ENCODE measurements at regions not wholly inside any gene's neighbourhood (a gene's known extent, or its start where the extent isn't known, plus 50 kb on each side); places are given as distances from the start of the nearest gene placed in this dataset.

GRCh38 chr16:35221482-35222185 is 1762.2 kb downstream of the TP53TG3F start:
- Histone ChIP-seq H3K4me2 (ENCODE audit: low read length) (no peak overlapping the region), H3K79me2 (ENCODE audit: insufficient read depth, low read length) (no peaks in the 10 kb centered on the region), H3F3A (ENCODE audit: insufficient read depth, low read length) (no peaks in the 10 kb centered on the region), H3K27ac (ENCODE audit: low read depth, low read length, poor library complexity, severe bottlenecking) (no peak overlapping the region), H3K4me1 (ENCODE audit: insufficient read depth, low read length, severe bottlenecking) (no peaks in the 10 kb centered on the region), H3K27me3 (ENCODE audit: insufficient read depth, low read length) (no peaks in the 10 kb centered on the region), H3K9me3 (ENCODE audit: low read length) (no peaks in the 10 kb centered on the region), H2AFZ (ENCODE audit: low read length) (no peak overlapping the region), H3K36me3 (ENCODE audit: insufficient read depth, low read length) (no peaks in the 10 kb centered on the region), H3K9ac (ENCODE audit: low read length) (no peak overlapping the region), H4K20me1 (ENCODE audit: insufficient read depth, low read length) (no peaks in the 10 kb centered on the region), H3K4me3 (ENCODE audit: low read depth, low read length, poor library complexity, severe bottlenecking) (no peak overlapping the region), H3K9me2 (ENCODE audit: low read depth, low read length) (no peaks in the 10 kb centered on the region)
- TF ChIP-seq CTCF (IDR thresholded peaks at IDR 0.05; ENCODE audit: low read length) (no peak), EZH2 (IDR thresholded peaks at IDR 0.05; ENCODE audit: borderline replicate concordance, low read length) (no peak)

GRCh38 chr16:35234679-35235078 is 1775.3 kb downstream of the TP53TG3F start:
- Histone ChIP-seq H2AFZ (ENCODE audit: low read length) (no peak overlapping the region), H3K9me3 (ENCODE audit: low read length) (no peaks in the 10 kb centered on the region), H3K4me3 (ENCODE audit: low read depth, low read length, poor library complexity, severe bottlenecking) (no peak overlapping the region), H3K79me2 (ENCODE audit: insufficient read depth, low read length) (no peaks in the 10 kb centered on the region), H3K9me2 (ENCODE audit: low read depth, low read length) (no peaks in the 10 kb centered on the region), H4K20me1 (ENCODE audit: insufficient read depth, low read length) (no peaks in the 10 kb centered on the region), H3K4me2 (ENCODE audit: low read length) (no peak overlapping the region), H3K27ac (ENCODE audit: low read depth, low read length, poor library complexity, severe bottlenecking) (no peak overlapping the region), H3F3A (ENCODE audit: insufficient read depth, low read length) (no peaks in the 10 kb centered on the region), H3K36me3 (ENCODE audit: insufficient read depth, low read length) (no peaks in the 10 kb centered on the region), H3K9ac (ENCODE audit: low read length) (no peak overlapping the region), H3K27me3 (ENCODE audit: insufficient read depth, low read length) (no peaks in the 10 kb centered on the region), H3K4me1 (ENCODE audit: insufficient read depth, low read length, severe bottlenecking) (no peaks in the 10 kb centered on the region)
- TF ChIP-seq CTCF (IDR thresholded peaks at IDR 0.05; ENCODE audit: low read length): no peak
- TF ChIP-seq EZH2 (IDR thresholded peaks at IDR 0.05; ENCODE audit: borderline replicate concordance, low read length): no peak

GRCh38 chr16:35239561-35239960 is 1780.1 kb downstream of the TP53TG3F start:
- Histone ChIP-seq H4K20me1 (ENCODE audit: insufficient read depth, low read length) (no peaks in the 10 kb centered on the region), H3K4me3 (ENCODE audit: low read depth, low read length, poor library complexity, severe bottlenecking) (no peak overlapping the region), H3K4me2 (ENCODE audit: low read length) (no peak overlapping the region), H3K9me3 (ENCODE audit: low read length) (no peaks in the 10 kb centered on the region), H3K36me3 (ENCODE audit: insufficient read depth, low read length) (no peaks in the 10 kb centered on the region), H3F3A (ENCODE audit: insufficient read depth, low read length) (no peaks in the 10 kb centered on the region), H2AFZ (ENCODE audit: low read length) (no peak overlapping the region), H3K4me1 (ENCODE audit: insufficient read depth, low read length, severe bottlenecking) (no peaks in the 10 kb centered on the region), H3K27ac (ENCODE audit: low read depth, low read length, poor library complexity, severe bottlenecking) (no peak overlapping the region), H3K9me2 (ENCODE audit: low read depth, low read length) (no peaks in the 10 kb centered on the region), H3K27me3 (ENCODE audit: insufficient read depth, low read length) (no peaks in the 10 kb centered on the region), H3K79me2 (ENCODE audit: insufficient read depth, low read length) (no peaks in the 10 kb centered on the region), H3K9ac (ENCODE audit: low read length) (no peak overlapping the region)
- TF ChIP-seq CTCF (IDR thresholded peaks at IDR 0.05; ENCODE audit: low read length) (peak; percentile 9; the same call in 1 of the 2 replicates), EZH2 (IDR thresholded peaks at IDR 0.05; ENCODE audit: borderline replicate concordance, low read length) (no peak)

Data from OCI-LY1 (cell line).